Head of caudate nucleus (tissue), 42 donors: ENCODE measurements at regions not wholly inside any gene's neighbourhood (a gene's known extent, or its start where the extent isn't known, plus 50 kb on each side); places are given as distances from the start of the nearest gene placed in this dataset.

Experiments used
- DNase-seq, 42 donors: peaks; one replicate each; pipeline versions ENCODE4 v3.0.0 to v3.0.0-alpha.2; 2020 to 2021; ENCODE audit warnings: mixed read lengths in 7 of 42
- intact Hi-C: fragments of 100-400 bp; cut with DNase I; formaldehyde crosslinking; loops from one replicate; pipeline ENCODE4 v1.15.0; 2022

GRCh38 chr10:78898341-78899097, 170.2 kb upstream of the ZMIZ1 start:
- peak in 2 of 42 donors; percentile 8 to 24 for DNase-seq
- intact Hi-C loops = no loop called here

GRCh38 chr10:78899098-78899754, 169.5 kb upstream of the ZMIZ1 start:
- DNase-seq = peak in 2 of 42 donors; percentile 27 to 28
- intact Hi-C loops = no loop called here

GRCh38 chr10:78899996-78900714, 168.6 kb upstream of the ZMIZ1 start:
- DNase-seq = peak in 3 of 42 donors; percentile 10 to 43 (median 34)
- intact Hi-C loops = no loop called here

- intact Hi-C loops = no loop called here
- DNase-seq = peak in 3 of 42 donors; percentile 8 to 27 (median 12)
Measured at GRCh38 chr10:78900715-78901430, 167.9 kb upstream of the ZMIZ1 start.

GRCh38 chr10:78901694-78902093, 167.1 kb upstream of the ZMIZ1 start:
- no peak for DNase-seq
- intact Hi-C loops = no loop called here

- intact Hi-C loops = no loop called here
- DNase-seq = peak in 6 of 42 donors; percentile 3 to 36 (median 12)
Measured at GRCh38 chr10:78902815-78903214, 166.0 kb upstream of the ZMIZ1 start.

- intact Hi-C loops = no loop called here
- peak in 7 of 42 donors; percentile 2 to 31 (median 4) for DNase-seq
Measured at GRCh38 chr10:78903341-78903940, 165.3 kb upstream of the ZMIZ1 start.

GRCh38 chr10:78904196-78904595, 164.6 kb upstream of the ZMIZ1 start:
- DNase-seq = peak in 8 of 42 donors; percentile 2 to 34 (median 9)
- intact Hi-C loops = no loop called here

- peak in 11 of 42 donors; percentile 2 to 39 (median 10) for DNase-seq
- intact Hi-C loops = no loop called here
Measured at GRCh38 chr10:78905015-78905956, 163.5 kb upstream of the ZMIZ1 start.

- peak in 26 of 42 donors; percentile 9 to 63 (median 37) for DNase-seq
- intact Hi-C loops = no loop called here
Measured at GRCh38 chr10:78905957-78906308, 162.8 kb upstream of the ZMIZ1 start.

- DNase-seq = peak in 11 of 42 donors; percentile 1 to 36 (median 10)
Measured at GRCh38 chr10:78906734-78907390, 161.9 kb upstream of the ZMIZ1 start.

GRCh38 chr10:78907551-78908211, 161.1 kb upstream of the ZMIZ1 start:
- peak in 11 of 42 donors; percentile 8 to 35 (median 15) for DNase-seq
- intact Hi-C loops = no loop called here

More at GRCh38 chr10:78906734-78907390, 161.9 kb upstream of the ZMIZ1 start:
- intact Hi-C loops = no loop called here

GRCh38 chr10:78909221-78909620, 159.5 kb upstream of the ZMIZ1 start:
- intact Hi-C loops = no loop called here
- peak in 5 of 42 donors; percentile 3 to 15 (median 8) for DNase-seq

- peak in 5 of 42 donors; percentile 3 to 34 (median 10) for DNase-seq
- intact Hi-C loops = loop anchor here (5.0 kb wide), 1 partner anchor 282 kb away; no protein-coding TSS in a partner anchor
Measured at GRCh38 chr10:78910021-78910420, 158.7 kb upstream of the ZMIZ1 start.

- intact Hi-C loops = loop anchor here (5.0 kb wide), 1 partner anchor 282 kb away; no protein-coding TSS in a partner anchor
- DNase-seq = peak in 1 of 42 donors; percentile 5
Measured at GRCh38 chr10:78910476-78910875, 158.3 kb upstream of the ZMIZ1 start.

GRCh38 chr10:78910886-78911285, 157.9 kb upstream of the ZMIZ1 start:
- DNase-seq = peak in 2 of 42 donors; percentile 4 to 29
- intact Hi-C loops = loop anchor here (5.0 kb wide), 1 partner anchor 281 kb away; no protein-coding TSS in a partner anchor
